HG03108 (cell line): ENCODE measurements at regions not wholly inside any gene's neighbourhood (a gene's known extent, or its start where the extent isn't known, plus 50 kb on each side); places are given as distances from the start of the nearest gene placed in this dataset.
"Not testable (repeated sequence)": the region's sequence is repeated elsewhere in the genome, so short reads cannot be mapped to it uniquely, and the experiment has no call there.

Experiments used
- ATAC-seq: cut with Tn5 transposase; IDR thresholded peaks from one replicate; pipeline ENCODE4 v1.9.1; 2021; ENCODE audit warnings: moderate library complexity; ENCODE audit not compliant: unreplicated experiment

DNA sequence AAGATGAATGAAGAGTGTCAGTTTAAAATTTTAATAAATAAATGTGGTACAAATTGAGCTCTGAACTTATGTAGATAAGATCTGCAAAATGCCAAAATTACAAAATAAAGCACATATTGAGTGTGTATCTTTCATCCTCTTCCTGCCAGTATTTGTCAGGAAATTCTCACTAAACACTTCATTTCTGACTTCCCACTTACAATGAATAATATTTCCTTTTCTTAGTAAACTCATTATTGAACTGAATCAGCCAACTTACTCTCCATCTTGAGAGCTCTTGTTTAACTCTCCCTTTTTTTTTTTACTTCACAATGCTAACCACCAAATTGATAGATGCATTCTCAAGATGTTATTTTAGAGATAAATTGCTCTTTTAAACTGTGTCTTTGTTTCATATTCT lies 1230.2 kb downstream of the JRKL start:
- no peak for ATAC-seq

DNA sequence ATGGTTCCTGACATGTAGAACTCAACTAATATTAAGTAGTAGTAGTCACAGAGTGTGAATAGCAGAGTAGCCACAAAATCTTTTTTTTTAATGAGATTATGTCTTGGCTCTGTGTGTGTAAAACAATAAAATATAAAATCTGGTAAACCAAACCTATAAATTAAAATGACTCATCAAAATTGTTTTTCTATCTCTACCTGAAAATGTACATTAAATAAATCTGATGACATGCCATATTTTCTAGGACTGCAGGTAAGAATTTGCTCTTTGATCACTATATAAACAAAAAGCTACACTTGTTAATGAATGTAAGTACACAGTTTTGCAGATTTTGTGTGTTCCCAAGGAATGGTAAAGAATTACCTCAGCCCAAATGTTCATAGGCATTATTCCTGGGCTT lies 1231.5 kb downstream of the JRKL start:
- no peak for ATAC-seq

DNA sequence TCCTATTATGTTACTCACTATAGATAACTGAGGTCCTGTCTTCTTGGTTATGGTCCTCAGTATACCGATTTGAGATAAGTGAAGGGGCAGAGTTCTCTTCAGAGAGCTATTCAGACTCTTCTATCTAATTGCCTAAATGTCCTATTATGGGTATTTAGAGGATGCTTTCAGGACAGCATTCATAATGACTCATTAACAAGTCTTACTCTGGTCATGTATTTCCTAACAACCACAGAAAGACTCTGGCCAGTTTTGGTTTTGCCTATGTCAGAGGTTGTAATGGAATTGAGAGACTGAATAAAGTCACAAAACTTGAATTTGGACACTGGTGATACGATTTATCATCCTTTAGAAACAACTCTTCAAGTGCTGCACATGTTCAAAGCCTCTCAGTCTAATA lies 1233.0 kb downstream of the JRKL start:
- no peak for ATAC-seq

DNA sequence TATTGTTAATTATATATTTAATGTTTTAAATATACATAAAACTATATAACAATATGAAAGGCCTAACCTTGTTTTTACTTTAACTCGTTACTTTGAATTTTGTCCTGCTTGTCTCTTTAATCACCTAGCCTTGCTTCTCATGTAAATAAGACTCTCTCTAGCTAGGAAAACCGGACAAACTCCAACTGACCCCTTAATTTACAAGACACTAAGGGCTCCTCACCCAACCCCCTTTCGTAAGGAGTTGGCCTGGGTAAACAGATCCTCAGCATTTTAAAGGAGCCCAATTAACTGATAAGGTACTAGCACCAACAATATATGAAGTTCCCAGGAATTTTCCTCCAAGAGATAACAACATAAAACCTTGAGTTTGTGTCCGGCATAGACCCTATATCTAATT lies 1246.9 kb downstream of the JRKL start:
- ATAC-seq: not testable (repeated sequence)

DNA sequence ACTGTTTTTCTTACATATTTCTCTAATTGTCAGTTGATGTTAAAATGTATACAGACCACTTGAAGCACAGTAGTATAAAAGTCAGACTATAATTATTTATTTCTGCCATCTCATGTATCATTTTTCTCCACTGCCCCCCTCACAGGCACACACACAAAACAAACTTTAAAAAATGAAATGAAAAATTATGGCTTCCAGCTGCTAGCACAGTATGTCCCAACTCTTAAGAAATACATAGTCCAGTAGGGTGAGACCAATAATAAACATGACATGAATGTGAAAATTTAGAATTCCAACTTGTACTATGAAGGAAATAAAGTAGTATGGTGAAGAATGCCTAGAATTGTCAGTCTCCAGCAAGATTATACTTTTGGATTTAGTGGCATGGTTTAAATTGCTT lies 1247.9 kb downstream of the JRKL start:
- ATAC-seq: no peak

DNA sequence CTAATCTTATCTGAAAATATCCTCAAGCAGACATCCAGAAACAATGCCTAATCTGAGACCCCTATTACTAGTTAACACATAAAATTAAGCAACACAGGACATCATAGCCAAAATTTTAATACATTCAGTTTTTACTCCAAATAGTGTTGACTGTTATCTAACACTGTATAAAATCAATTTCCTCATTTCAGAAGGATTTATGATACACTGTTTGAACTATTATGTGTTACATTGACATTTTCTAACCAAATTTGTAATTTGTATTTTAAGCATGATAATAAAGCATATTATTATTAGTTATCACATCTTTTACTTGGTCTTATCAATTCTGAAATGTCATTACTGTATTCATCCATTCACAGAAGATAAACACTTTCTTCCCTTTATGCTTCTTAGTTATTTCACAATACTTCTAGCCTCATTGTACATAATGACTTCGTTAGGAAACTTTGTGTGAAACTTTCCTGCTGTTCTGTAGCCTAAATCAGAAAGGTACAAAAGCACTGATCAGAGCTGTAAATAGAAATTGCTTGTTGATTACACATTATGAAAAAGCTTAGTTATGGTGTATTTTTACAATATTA lies 1248.9 kb downstream of the JRKL start:
- ATAC-seq: no peak

DNA sequence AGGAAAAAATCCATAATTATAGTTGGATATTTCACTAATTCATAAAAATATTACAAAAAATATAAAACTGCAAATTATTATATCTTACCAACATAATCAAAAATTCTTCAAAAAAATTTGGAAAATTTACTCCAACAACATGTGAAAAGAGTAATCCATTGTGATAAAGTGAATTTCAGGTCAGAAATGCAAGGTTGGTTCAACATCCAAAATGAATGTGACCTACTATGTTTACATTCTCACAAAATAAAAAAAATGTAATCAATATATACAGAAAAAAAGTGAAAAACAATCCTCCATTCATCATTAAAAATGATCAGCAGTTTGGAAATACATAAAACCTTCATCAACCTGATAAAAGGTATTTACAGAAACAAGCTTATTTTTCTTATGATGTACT lies 1252.2 kb downstream of the JRKL start:
- no peak for ATAC-seq

DNA sequence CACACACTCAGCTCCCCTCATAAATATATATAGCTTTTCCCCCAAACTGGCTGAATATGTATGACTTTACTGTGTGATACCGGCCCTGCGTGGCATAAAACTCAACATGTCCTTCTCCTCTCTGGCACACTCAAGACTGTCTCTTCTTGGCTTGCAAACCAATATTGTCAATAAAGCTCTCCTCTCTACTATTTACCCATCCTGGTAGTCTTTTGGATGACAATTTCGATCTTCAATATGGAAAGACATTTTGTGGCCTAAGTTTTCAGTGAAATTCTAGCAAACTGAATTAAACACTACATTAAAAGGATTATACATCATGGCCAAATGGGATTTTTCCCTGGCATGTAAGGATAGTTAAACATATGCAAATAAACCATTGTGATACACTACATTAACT lies 1255.9 kb downstream of the JRKL start:
- ATAC-seq: no peak

DNA sequence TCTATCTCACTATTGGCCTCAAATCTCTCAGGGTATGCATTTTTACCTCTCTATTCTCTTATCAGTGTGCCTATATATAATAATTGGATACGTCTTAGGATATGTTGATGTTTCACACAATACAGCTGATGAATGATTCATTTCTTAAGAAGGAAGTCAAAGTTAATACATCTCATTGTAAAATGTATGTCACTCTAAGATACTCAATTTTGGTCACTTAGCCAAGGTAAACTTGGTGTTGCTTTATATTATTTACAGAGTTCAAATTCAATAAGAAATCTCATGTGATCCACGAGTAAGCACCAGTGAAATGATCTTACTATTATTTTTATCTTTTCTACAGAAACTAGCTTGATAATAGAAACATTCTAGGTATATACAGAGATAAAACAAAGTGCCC lies 1266.5 kb downstream of the JRKL start:
- ATAC-seq: no peak

DNA sequence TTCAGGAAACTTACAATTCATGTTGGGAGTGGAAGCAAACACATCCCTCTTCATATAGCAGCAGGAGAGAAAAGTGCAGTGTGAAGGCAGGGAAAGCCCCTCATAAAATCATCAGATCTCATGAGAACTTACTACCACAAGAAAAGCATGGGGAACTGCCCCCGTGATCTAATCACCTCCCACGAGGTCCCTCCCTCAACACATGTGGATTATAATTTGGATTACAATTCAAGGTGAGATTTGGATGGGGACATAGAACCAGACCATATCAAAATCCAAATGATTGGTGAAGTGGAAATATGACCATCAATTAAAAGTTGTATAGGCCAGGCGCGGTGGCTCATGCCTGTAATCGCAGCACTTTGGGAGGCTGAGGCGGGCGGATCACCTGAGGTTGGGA lies 1268.0 kb downstream of the JRKL start:
- ATAC-seq: no peak

DNA sequence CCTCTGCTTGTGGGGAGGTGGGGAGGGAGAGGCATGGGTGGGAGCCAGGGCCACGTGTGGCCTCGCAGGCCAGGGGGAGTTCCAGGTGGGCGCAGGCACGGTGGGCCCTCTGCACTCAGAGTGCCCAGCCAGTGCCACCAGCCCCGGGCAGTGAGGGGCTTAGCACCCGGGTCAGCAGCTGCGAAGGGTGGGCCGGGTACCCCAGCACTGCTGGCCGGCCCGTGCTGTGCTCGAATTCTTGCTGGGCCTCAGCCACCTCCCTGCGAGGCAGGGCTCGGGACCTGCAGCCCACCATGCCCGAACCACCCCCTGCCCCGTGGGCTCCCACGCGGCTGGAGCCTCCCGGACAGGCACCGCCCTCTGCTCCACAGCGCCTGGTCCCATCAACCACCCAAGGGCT lies 1277.2 kb downstream of the JRKL start:
- no peak for ATAC-seq

DNA sequence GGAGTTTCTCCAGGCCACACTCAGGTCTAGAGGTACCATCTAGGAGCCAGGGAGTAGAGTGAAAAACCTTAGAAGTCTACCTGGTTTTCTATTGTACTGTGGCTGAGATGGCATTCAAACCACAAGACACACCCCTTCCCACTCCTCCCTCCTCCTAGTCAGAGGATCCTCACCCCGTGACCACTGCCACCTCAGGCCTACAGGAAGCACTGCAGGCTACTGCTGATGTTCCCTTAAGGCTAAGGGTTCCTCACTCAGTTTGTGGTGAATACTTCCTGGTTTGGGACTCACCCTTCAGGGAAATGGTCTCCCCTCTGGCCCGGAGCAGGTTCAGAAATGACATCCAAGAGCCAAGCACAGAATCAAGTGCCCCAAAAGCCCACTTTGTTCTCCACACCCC lies 1293.9 kb downstream of the JRKL start:
- no peak for ATAC-seq

DNA sequence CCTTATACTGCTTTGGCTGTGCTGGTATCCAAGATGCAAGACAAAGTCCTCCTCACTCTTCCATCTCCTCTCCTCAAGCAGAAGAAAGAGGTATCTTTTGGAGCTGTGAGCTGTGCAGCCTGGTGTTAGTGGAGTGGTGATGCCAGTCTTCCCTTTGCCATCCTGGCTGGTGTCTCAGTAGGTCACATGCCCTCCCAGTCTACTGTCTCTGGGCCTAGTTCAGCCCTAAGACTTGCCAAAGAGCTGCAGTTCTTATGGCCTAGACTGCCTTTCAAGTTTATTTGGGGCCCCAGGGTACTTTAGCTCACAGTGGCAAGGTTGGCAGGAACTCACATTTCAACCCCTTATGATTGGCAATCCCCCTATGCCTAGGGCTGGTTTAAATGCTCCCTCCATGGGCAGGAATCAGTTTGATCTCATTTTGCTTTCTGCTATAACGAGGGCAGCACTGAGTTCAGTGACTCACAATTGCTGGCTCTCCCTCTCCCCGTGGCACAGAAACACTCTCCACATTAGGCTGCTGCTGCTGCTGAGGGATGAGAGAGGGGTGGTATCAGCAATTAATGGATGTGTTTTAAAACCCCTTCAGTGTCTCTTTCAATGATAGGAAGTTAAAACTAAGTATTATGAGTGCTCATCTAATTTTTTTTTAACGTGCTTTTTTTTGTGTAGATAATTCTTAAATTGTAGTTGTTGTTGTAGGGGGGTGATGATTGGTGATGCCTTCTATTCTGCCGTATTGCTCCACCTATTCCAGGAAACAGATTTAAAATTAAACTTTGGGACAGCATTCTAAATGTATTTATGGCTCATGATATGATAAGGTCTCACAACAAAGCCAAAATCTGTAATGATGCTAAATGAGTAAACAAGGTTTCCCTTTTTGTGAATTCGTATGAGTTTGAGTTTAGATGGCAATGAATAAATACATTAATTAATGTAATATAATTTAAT lies 1295.0 kb downstream of the JRKL start:
- ATAC-seq: no peak

DNA sequence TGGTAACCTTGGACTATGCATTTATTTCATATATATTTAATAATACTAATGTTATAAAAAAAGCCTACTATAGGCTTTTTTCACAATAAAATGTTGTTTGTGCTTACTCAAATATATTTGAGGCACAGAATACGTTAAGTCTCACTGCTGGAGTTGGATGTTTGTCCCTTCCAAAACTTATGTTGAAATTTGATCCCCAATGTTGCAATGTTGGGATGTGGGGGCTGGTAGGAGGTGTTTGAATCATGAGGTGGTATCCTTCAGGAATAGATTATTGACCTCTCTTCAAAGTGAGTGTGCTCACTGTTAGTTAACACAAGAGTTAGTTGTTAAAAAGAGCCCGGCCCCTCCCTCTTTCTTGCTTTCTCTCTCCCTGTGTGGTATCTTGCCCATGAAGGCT lies 1295.9 kb downstream of the JRKL start:
- ATAC-seq: no peak

DNA sequence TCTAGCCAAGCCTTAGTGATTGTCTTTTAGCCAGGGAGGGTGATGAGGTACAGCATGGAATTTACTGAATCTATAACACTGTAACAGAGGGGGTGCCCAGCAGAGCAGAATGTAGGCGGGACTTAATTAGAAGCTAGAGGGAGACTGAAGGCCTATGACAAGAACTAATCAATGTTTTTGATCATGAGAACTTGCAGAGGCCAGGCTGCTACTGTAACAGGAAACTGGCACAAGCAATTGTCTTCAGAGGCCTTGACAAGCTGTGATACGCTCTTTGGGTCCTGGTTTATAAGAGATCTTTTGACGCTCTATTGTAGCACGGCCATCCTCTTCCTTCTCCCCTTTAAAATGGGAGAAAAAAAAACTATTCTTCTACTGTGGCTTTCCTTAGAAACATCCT lies 1297.3 kb downstream of the JRKL start:
- ATAC-seq: no peak

DNA sequence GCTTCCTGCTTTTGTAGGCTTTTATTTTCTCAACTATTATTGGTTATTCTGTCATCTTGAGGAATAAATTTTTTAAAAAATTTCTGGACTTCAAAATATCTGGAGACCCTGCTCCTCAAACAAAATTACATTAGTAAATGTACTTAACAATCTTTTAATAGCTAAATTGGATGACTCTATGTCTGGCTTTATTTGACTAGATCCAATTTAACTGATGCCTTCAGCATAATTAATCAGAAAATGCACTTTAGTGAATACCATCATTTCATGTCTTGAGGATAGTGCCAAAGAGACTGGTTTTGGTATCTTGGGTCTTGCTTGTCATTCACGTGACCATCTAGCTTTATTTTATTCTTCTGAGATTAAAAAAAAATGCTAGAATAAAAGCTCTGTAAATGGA lies 1301.2 kb downstream of the JRKL start:
- no peak for ATAC-seq

DNA sequence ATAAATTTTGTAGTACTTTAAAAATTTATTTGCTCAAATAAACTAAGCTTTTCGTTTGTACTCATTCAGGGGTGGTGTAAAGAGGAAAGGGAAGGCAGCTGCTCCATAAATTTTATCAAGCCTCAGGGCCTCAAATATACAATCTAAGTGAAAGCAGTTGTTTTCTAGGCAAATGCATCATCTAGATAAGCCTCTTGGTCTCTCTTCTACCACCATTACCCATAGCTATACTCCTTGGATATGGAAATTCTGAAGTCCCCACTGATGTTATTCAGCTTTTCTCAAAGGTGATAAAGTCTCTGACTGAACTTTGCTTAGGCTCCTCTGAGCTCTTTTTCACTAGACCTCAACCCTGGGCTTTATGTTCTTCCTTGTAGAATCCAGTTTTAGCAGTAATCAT lies 1313.1 kb downstream of the JRKL start:
- ATAC-seq: no peak

DNA sequence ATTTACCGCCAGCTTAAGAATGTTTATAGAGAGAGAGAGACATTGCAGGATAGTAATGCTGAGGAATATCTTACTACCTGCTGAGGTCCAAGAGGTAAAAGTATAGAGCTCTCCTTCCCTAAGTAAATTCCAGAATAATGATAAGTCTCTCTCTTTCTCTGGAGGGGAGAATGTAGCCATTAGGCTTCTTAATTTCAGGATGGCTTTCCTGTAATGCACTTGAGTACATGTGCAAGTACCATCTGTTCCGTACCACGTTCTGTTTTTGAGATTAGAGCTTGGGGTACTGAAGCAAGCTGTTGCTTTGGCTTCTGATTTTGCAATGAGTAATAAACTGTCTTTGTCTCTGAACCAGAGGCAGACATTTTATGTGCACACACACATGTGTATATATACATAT lies 1314.0 kb downstream of the JRKL start:
- ATAC-seq: no peak

DNA sequence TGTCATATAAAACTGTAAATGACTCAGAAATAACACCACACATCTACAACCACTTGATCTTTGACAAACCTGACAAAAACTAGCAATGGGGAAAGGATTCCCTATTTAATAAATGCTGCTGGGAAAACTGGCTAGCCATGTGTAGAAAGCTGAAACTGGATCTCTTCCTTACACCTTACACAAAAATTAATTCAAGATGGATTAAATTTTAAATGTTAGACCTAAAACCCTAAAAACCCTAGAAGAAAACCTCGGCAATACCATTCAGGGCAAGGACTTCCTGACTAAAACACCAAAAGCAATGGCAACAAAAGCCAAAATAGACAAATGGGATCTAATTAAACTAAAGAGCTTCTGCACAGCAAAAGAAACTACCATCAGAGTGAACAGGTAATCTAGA lies 1315.3 kb upstream of the CNTN5 start:
- ATAC-seq: not testable (repeated sequence)

DNA sequence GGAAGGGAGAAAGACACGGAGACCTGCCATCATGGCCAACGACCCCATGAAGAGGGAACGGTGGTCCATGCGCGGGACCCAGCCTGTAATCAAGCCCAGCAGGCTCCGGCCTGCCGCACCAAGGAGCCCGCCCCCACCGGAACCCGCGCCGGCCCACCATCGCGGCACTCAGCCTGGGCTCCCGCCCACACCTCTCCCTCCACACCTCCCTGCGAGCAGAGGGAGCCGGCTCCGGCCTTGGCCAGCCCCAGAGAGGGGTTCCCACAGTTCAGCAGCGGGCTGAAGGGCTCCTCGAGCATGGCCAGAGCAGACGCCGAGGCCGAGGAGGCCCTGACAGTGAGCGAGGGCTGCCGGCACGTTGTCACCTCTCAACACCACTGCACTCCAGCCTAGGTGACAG lies 1302.8 kb upstream of the CNTN5 start:
- no peak for ATAC-seq

DNA sequence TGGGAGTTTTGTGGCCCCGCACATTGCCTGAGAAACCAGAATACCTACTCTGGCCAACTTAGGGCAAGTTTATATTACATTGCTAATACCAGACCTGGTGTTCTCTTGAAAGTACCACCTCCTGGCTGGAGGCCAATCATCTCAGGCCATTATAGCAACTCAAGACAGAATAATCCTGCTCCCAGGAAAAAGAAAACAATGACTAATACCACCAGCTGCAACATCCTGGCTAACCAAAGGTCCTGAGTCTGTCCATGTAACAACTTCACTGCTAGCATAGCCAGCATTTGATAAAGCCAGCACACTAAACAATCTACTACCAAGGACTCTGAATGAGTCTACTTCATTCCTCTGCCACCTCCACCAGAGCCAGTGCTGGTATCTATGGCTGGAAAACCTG lies 1298.7 kb upstream of the CNTN5 start:
- ATAC-seq: no peak

DNA sequence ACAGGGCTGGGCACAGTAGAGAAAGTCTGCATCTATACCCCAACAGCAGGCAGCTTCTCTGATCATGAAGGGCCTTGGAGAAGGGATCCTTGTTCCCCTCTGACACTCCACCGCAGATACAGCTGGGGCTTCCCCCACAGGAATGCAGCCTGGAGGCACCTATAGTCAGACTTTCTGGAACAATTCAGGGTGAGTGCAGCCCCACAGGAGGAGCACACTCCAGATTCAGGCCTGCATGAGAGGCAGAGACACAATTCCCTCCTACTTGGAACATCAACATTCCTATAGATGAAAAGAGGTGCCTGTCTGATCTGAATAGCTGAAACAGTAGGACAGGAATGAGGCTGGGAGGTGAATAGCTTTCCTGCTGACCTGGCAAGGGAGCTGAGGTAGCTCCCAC lies 1298.0 kb upstream of the CNTN5 start:
- ATAC-seq: no peak
